ENCODE measurements at regions not wholly inside any gene's neighbourhood (a gene's known extent, or its start where the extent isn't known, plus 50 kb on each side); places are given as distances from the start of the nearest gene placed in this dataset.

DNA sequence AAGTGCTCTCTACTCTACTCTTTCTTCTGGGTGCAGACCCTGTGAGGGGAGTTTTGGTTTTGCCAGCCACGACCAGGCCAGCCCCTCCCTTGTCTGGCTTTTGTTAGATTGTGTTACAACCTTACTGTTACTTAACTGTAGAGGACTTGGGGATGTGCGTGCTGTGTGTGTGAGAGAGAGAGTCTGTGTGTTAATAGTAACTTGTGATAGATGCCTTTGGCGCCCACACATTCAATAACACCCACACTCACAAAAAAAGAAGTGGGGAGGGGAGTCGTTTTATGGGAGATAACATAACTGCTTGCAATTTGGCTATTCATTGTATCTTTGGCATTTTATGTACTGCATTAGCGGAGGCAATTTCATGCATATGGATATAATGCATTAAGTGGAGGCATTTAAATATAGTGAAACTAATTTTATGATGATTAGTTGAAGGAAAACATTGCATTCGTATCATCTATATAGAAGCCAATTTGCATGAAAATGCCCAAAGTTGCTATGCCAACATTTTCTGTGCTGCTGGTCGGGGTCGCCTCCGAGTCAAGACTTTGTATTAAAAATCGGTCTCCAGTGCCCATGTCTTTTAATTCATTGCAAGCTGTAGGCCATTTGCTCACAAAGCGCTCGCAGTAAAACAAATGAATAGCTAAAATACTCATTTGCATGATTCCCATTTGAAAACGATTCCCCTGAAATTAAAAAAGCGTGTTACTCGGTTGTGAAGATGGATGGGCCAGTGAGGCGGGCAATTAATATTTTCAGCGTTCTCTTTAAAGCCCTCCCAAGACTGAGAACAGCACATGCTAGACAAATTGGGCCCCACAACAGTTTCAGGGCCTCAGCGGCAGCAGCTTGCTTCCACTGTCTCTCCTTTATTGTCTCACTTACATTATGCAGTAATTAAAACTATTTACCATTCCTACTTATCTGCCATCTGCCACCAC, 158.5 kb upstream of the SMAD3 start:
- DNase-seq = no peak

DNA sequence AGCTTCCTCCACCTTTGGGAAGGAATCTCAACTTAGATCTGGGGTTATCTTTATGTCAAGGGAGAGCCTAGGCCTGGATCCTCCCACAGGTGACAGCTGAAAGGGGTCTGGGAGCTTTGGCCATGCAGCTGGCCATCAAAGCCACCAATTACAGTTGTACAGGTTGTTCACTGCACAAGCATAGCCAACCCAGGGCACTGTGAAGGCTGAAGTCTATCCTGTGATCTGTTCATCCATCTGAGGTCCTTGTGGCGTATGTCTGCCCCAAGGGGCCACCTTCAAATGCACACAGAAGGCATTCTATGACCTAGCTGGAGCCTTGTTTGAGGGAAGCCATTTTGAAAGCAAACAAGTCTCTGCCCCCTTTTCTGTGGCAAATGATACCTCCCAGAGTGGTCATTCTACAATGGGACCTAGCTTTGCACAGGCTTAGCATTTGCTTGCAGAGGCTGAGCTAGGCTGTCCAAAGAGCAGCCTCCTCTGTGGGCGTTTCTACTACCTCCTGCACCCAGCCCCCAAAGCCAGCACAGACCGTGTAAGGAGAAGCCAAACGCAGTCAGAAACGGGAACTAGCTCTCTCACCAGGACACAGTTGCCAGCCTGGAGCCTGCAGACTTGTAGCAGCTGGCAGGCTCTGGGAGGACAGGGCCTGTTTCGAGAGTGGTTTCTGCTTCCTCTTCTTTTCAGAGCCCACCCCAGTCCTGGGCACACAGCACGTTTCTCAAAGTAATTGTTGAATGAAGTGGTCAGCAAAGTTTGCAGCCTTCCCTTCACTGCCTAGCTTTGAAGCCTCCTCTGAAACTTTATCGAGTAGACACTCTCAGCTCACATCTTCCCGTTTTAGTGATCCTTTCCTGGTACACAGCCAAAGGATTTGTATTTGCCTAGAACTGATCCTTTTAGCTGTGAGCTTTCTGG, 157.3 kb upstream of the SMAD3 start:
- no peak for DNase-seq

DNA sequence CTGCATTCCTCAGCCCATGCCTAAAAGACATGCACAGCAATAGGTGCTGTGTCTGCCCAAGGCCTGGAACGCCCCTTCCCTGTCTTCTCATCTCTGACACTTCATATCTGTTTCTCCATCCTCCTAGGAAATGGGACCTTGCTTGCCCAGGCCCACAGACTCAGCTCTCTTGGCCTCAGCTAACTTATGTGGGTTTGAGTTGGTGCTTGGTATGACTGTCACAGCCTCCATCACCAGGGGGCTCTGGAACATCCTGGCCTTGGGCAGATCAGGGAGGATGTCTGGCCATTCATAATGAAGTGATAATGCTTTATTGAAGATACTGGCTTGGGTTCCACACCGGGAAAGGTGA, 156.7 kb upstream of the SMAD3 start:
- DNase-seq = no peak

DNA sequence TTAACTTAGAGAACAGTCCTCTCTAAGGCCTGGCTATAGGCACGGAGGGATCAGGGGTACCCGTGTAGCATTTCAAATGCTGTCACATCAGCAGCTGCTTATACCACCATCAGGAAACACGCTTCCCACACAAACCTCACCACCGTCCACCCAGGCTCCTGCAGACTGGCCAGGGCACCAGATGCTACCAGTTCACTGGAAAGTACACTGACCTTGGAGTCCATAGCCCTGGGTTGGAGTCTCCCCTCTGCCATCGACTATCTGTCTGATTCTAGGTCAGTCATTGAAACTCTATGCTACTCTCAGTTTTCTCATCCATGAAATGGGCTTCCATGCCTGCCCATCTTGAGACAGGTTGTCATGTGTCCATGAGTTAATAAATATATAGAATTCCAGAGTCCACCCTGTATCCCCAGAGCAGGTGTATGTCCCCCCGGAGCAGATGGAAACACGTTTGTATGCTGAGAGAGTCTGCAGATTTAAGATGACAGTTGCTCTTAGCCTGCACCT, 156.0 kb upstream of the SMAD3 start:
- DNase-seq = no peak

DNA sequence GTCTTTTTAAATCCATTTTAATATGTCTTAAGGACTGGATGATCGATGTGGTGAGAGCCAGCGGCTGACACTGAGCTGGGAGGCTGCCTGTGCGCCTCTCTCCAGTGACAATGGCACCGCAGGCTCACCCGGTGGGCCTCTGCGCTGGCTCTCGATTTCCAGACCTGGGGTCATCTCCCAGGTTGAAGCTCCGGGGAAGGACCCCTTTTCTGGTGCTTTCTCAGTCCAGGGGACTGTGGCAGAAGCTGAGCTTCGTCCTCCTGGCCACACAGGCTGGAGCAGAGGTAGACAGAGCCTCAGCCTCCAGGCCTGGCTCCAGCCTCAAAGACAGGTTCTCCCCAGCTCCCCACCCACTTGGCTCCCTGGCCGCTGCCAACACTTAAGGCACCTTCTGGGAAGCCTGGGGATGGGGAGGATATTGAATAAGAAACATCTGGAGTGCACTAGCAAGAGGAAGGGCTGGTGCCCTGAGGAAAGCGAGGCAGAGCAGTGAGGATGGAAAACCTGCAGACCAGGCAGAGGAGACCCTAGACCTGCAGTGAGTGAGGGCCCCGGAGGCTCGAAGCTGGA, 154.2 kb upstream of the SMAD3 start:
- DNase-seq = no peak

DNA sequence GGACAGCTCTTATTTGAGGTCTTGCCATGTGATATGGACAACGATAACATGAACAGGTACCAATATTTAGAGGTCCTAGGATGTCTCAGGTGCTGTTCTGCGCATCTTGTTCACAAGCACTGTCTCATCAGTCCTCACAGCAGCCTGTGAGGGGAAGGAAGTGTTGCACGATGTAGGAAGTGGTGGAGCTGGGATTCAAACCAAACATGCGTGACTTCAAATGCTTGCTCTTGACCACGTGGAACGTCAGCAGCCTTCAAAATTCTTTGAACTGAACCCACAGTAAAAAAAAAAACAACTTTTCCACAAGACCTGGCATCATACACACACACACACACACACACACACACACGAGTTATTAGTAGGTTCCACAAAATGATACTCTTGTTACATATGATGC, 153.4 kb upstream of the SMAD3 start:
- no peak for DNase-seq

DNA sequence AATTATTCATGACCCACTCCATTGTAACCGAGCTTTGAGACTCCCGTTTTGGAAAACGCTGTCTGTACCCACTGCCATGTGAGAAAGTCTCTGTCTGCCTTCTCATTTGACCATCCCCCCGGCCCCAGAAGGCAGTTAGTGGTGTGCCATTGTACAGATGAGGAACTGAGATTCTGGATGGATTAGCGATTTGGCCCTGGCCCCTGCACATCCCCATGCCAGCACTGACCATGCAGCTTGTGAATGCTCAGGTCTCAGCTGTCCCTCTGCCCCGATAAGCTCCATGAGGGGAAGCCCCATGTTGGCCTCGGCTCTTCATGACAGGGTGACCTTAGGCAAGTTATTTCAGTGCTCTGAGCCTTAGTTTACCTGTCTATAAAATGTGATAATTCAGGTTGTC, 153.0 kb upstream of the SMAD3 start:
- no peak for DNase-seq

DNA sequence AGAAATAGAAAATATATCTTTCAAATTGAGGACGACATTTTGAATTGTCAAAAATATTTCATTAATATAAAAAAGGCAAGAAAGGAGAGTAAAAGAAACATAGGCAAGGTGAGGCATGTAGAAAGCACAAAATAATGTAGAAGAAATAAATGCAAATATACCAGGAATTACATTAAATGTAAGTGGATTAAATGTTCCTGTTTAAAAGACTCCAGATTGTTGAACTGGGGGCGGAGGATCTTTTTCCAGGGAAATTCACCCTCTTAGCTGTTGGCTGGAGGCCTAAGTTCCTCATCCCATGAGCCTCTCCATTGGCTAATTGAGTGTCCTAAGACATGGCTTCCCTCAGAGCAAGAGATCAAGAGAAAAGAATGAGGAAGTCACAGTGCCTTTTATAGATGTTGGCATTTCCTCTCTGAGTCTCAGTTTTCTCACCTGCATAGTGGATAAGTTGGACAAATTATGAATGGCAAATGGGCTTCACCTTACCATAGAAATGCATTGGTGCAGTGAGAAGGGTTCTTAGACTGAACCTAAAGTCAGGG, 147.4 kb upstream of the SMAD3 start:
- no peak for DNase-seq

DNA sequence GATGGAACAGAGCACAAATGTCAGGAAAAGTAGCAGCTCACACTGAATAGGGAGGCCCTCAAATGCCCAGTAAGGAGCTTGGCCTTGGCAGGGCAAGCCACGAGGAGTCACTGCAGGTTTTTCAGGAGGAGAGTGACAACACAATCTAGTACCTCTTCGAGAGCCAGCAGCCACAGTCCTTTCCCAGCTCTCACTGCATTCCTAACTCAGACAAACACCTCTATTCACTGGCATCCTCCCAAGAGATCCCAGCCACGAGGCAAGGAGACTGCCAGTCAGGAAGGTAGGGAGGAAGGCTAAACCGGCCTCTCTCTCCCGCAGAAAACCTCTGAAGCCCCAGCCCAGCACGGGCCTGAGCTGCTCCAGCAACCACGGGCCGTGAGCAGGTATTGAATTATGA, 146.0 kb upstream of the SMAD3 start:
- no peak for DNase-seq

DNA sequence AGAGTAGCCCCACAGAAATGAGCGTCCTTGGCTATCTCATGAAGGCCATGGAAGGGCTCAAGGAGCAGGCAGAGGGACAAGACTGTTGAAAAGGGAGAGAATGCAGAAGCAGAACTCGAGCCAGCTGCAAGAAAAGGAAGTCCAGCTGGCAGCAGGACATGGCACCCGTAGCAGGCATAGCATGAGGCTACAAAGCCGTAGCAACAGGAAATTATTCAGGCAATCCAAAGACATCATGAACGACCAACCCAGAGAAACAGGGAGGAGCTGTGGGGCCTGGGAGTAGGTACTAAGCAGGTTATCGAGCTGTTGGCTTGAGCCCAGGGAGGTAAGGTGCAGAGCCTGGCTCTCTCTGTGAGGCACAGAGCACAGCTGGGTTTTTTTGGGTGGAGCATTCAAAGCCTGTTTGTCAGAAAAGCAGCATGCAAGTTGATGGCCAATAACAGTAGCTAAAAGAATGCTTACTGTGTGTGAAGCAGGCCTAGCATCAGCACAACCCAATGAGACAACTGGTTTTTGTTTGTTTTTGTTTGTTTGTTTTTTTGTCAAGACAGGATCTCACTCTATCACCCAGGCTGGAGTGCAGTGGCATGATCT, 144.0 kb upstream of the SMAD3 start:
- DNase-seq = no peak

DNA sequence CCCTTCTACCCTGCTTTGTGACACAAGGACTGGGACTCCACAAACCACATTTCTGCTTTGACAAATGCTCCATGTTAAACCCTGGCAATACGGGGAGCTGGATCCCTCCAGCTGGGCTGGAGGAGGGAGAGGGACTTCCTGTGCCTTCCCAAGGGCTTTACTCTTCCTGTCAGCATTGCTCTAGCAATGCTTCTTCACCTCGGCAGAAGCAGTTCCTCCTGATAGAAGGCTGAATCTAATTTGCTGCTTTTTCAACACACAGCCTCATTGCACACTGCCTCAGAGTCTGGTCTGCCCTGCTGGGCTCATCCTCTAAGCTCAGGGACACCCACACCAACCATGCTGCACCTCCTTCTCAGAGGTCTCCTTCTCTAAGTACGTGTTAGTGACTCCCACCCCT, 142.8 kb upstream of the SMAD3 start:
- no peak for DNase-seq

DNA sequence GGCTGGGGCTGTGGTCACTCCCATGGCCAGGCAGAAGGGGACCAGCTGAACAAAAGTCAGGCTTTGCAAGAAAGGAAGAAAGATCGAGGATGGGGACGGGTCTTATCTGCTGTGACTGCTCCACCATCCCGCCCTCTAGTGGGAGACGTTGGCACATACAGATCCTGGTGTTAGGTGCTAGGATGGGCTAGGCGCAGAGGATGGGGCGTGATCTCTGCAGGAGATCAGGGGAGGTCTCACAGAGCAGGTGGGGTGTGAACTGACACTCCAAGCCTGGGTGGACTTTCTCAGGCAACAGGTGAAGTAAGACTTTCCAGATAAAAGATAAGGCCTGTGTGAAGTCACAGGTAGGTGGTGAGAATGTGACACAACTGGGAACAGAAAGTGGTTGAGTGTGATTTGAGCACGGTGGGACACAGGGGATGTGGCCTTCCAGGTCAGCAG, 141.9 kb upstream of the SMAD3 start:
- DNase-seq = no peak

DNA sequence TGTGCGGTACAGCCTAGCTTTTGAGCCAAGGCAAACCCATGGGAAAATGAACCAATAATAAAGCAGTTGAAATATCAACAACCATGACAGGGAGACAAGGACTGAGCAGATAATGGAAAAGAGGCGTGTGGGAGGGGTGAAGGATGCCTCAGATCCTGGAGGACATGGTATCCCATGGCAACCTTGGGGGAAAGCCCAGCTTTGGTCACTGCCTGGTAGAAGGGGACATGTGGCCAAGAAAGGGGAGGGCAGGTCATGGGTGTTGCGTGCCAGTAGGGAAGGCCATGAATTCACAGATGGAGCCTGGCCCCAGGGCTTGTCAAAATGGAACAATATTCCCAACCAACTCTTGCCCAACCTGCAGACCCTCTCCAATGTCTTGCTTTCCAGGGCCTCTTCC, 140.5 kb upstream of the SMAD3 start:
- no peak for DNase-seq

DNA sequence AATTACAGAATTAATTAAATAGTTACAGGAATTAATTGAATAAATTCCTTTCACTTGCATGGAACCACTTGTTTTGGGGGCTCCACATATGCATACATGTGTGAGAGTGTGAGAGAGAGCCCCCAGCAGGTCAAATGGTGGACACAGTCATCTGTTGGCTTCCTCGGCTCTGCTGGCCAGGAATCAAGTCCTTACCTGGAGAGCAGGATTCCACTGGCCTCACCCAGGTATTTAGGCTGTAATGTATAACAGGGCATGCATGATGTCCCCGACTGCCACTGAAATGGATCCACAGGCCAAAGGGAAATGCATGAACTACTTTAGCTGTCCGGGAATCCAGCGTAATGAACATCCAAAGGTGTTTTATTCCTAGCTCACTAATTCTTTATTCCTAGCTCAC, 139.7 kb upstream of the SMAD3 start:
- no peak for DNase-seq

DNA sequence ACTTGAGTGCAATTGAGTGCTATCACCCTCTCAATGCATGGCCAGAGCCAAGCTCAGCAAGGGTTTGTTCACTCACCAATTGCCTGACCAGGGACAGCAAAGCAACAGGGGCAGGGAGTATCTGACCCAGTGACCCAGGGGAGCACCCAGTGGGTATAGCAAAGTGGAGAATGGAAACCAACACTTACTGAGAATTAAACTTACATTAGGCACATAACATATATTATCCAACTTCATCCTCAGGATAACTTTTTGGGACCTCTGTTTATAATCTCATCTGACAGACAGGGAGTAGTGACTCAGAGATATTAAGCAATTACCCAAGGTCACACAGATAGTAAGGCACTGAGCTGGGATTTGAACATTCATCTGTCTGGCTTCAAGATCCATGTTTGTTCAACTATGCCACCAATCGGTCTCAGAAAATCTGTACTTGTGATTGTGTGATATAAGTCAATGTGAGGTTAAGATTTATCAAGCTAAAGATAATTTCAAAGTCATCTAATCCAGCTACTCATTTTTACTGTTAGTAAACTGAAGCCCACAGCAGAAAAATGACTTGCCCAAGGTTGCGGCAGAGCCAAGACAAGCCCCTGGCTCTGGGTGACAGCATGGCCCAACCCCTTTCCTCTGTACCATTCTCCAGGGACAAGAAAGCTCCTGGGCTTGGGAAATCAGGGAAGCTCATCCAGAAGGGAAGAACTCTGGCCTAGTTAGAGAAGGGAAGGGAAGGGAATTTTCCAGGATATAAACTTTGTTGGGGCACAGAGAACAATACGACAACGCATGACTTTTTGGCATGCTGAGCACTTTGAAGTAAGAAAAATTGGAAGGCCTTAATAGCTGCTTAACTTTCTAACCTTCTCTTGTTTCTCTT, 138.0 kb upstream of the SMAD3 start:
- no peak for DNase-seq

DNA sequence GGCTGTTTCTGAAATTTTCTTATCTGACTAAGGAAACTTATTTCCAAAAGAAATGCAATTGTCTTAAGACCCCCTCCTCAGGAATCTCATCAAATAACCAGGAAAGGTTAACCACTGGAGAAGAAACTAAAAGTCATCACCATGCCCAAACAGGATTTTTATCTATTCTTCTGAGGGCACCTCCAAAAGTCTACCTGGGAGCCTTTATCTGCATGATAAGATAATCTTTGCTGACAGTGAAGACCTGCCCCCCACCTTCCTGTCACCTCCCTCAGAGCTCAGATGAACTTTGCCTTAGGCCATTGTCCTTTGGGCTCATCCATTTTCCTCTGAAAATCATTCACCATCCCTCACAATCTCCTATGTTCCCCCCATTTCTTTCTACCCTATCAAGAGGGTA, 137.3 kb upstream of the SMAD3 start:
- DNase-seq = no peak

DNA sequence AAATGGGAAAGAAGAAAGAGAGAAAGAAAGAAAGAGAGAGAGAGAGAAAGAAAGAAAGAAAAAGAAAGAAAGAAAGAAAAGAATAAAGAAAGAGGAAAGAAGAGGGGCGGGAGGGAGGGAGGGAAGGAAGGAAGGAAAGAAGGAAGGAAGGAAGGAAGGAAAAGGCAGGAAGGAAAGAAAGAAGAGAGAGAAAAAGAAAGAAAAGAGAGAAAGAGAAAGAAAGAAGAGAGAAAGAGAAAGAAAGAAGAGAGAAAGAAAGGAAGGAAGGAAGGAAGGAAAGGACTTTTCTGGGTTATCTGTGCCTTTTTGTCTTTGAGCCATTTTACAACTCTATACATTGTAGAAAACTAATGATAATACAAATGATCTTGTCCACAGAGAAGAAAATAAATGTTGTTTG, 136.6 kb upstream of the SMAD3 start:
- no peak for DNase-seq

DNA sequence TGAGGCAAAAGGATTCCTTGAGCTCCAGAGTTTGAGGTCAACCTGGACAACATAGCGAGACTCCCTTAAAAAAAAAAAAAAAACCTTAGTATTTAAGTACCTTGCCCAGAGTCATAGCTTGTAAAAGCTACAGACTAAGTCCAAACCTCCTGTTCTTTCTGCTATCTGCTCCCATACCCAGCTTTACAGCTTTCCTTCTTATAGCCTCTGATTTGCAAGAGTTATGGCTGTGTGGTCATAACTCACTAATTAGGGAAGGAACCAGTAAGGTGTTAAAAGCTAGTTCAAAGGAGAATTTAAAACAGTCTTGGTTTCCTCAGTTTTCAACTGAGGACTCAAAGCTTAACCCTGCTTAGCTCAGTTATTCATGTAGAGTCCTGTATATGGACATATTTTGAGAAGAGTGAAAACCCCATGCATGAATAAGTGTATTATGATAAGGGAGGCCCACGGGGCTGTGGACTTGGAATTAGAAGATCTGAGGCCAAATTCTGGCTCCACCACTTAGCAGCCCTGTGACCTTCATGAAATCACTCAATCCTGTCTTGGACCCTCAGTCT, 135.5 kb upstream of the SMAD3 start:
- DNase-seq = no peak

DNA sequence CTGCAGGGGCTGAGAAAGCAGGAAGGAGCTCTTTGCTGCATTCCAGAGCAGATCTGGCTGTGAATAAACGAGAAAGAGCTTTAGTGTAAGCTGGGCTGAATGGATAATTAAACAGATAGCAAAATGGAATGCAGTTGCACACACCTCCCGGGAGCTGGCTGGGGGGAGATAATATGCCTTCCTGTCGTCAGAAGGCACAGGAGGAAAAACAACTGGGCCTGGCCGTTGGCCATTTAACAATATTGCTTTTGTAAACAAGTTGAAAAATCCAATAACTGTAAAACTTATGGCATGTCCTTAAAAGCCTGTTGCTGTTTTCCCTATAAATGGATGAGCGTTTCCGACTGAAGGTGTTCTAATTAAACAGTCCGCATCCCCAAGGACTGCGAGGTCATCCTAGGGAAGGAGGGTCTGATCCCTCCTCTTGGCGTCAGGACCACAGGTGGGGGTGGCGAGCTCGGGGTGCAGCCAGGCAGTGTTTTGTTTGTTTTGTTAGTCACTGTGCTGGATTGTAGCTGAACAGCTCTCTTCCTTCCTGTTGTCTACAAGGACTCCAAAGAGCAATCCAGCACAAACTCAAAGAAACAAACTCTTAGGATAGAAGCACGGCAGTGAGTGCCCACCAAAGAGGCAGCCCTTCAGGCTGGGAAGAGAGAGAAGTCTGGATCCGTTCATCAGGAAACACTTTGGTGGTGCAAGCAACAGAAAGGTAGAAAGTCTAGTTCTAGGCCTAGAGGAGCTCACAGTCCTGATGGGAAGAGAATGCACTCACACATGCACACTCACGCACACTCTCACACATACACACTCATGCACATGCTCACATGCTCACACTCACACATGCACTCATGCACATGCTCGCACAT, 133.4 kb upstream of the SMAD3 start:
- DNase-seq = no peak

DNA sequence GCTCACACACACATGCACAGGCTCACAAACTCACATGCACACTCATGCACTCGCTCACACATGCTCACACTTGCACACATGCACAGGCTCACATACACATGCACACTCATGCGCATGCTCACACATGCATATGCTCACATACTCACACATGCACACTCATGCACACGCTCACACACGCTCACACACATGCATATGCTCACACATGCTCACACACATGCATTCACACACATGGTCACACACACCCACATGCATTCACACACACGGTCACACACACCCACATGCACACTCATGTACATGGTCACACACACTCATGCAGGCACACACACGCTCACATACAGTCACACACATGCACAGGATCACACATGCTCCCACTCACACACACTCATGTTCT, 132.8 kb upstream of the SMAD3 start:
- no peak for DNase-seq

Measured in SHP77 treated with DMSO at 0.1 percent for 48 hours (cell line).